HepG2 (cell line): ENCODE measurements at regions not wholly inside any gene's neighbourhood (a gene's known extent, or its start where the extent isn't known, plus 50 kb on each side); places are given as distances from the start of the nearest gene placed in this dataset.

Experiments
- ASH2L ChIP-seq: fragments of 300-600, 200-600 bp; sonication (generic); IDR thresholded peaks from 2 replicates; pipeline ENCODE4 v1.7.0; 2017; ENCODE audit warnings: low read depth, mild to moderate bottlenecking, moderate library complexity, mixed read lengths, low read length; ENCODE audit not compliant: insufficient read length
- CEBPB ChIP-seq: IDR thresholded peaks from 2 replicates; pipeline ENCODE4 v1.6.1; 2011; ENCODE audit warnings: low read depth, low read length, improper control_type of control experiment, borderline replicate concordance
- DPF2 ChIP-seq: sonication (generic); formaldehyde crosslinking; IDR thresholded peaks from 2 replicates; pipeline ENCODE4 v1.4.0; 2020; ENCODE audit warnings: mild to moderate bottlenecking, low read depth, missing genetic modification reagents, borderline replicate concordance
- FOXJ3 ChIP-seq: sonication (generic); formaldehyde crosslinking; IDR thresholded peaks from 2 replicates; pipeline ENCODE4 v1.4.0; 2020; ENCODE audit warnings: missing genetic modification reagents, mild to moderate bottlenecking, borderline replicate concordance
- HNRNPL ChIP-seq: fragments of 200-400 bp; formaldehyde crosslinking; IDR thresholded peaks from 2 replicates; pipeline ENCODE4 v1.6.1; 2017; ENCODE audit warnings: mild to moderate bottlenecking, low read depth, low read length
- KLF15 ChIP-seq: sonication (generic); formaldehyde crosslinking; IDR thresholded peaks from 2 replicates; pipeline ENCODE4 v1.8.1; 2023; ENCODE audit warnings: borderline replicate concordance, mild to moderate bottlenecking, inconsistent platforms, missing genetic modification reagents, mixed read lengths
- KLF9 ChIP-seq: IDR thresholded peaks from 2 replicates; pipeline ENCODE4 v1.6.1; 2016; ENCODE audit warnings: low read depth
- MAX ChIP-seq: IDR thresholded peaks from 2 replicates; pipeline ENCODE4 v1.6.1; 2012; ENCODE audit warnings: inconsistent platforms
- SNAPC5 ChIP-seq: sonication (generic); formaldehyde crosslinking; IDR thresholded peaks from 2 replicates; pipeline ENCODE4 v1.8.1; 2023; ENCODE audit warnings: mild to moderate bottlenecking, missing genetic modification reagents, borderline replicate concordance
- SUZ12 ChIP-seq: fragments of 150-350 bp; IDR thresholded peaks from 2 replicates; pipeline ENCODE4 v1.6.1; 2014; ENCODE audit warnings: low read depth, low read length
- ZFP91 ChIP-seq: sonication (generic); formaldehyde crosslinking; IDR thresholded peaks from 2 replicates; pipeline ENCODE4 v1.9.0; 2022; ENCODE audit warnings: missing genetic modification reagents, mild to moderate bottlenecking, borderline replicate concordance

GRCh38 chr5:25423271-25423670 lies 778.5 kb upstream of the CDH10 start:
- TF ChIP-seq HNRNPL (no peak), SUZ12 (no peak), KLF9 (CRISPR knock-in tag) (no peak), ASH2L (no peak), CEBPB (no peak), KLF15 (CRISPR knock-in tag) (no peak), FOXJ3 (CRISPR knock-in tag) (no peak), MAX (no peak), SNAPC5 (CRISPR knock-in tag) (no peak), DPF2 (CRISPR knock-in tag) (no peak), ZFP91 (CRISPR knock-in tag) (no peak)
